ENCODE measurements at regions not wholly inside any gene's neighbourhood (a gene's known extent, or its start where the extent isn't known, plus 50 kb on each side); places are given as distances from the start of the nearest gene placed in this dataset.
"Not testable (repeated sequence)": the region's sequence is repeated elsewhere in the genome, so short reads cannot be mapped to it uniquely, and the experiment has no call there.

DNA sequence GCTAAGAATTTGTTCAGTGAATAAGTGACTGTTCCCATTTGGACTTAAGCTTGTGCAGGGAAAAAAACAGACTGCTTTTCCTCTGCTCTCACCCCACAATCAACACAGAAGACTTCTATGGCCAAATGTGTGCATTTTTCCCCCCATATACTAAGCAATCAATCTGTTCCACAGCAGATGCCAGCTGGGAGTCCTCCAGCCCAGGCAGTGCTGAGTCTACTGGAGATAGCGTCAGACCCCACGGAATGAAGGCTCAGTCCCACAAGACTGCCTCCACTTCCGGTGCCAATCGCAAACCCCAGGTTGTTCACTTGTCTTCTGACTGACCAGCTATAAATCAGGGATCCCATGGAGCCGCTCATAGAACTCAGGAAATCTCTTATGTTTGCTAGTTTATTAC lies 69.5 kb upstream of the ANKRD10 start:
- H3K27me3 ChIP-seq: no peaks in the 10 kb centered on the region
- intact Hi-C loops (cut with DNase I): no loop called here
- ATAC-seq: no peak
- H3K27ac ChIP-seq: no peak overlapping the region
- H3K36me3 ChIP-seq: no peaks in the 10 kb centered on the region
- no peaks in the 10 kb centered on the region for H3K4me1 ChIP-seq
- no peaks in the 10 kb centered on the region for H3K9me3 ChIP-seq
- no peak for DNase-seq
- H3K4me3 ChIP-seq: no peak overlapping the region
- 75 to 85% methylated on average over 5 of the region's 5 CpGs for WGBS, 2 donors
- no peak for FAIRE-seq
- TF ChIP-seq, protein P1, sequence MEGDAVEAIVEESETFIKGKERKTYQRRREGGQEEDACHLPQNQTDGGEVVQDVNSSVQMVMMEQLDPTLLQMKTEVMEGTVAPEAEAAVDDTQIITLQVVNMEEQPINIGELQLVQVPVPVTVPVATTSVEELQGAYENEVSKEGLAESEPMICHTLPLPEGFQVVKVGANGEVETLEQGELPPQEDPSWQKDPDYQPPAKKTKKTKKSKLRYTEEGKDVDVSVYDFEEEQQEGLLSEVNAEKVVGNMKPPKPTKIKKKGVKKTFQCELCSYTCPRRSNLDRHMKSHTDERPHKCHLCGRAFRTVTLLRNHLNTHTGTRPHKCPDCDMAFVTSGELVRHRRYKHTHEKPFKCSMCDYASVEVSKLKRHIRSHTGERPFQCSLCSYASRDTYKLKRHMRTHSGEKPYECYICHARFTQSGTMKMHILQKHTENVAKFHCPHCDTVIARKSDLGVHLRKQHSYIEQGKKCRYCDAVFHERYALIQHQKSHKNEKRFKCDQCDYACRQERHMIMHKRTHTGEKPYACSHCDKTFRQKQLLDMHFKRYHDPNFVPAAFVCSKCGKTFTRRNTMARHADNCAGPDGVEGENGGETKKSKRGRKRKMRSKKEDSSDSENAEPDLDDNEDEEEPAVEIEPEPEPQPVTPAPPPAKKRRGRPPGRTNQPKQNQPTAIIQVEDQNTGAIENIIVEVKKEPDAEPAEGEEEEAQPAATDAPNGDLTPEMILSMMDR (IDR thresholded peaks at IDR 0.05): no peak

DNA sequence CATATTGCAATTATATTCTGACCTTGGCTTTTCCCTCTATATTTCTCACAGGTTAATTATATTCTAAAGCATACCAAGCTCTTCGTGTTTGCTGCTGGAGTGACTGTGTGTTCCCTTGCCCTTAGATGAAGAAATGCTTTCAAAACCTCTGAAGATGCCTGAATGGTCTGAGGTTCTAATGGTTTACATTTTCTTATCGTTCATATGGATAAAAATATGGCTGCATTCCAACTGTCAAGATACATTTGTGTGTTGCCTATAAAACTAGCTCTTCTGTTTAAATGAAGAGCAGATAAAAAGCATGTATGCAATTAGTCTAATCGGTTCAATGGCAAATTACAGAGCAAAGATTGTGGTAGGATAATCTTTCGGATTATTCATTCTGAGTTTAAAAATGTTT lies 68.4 kb upstream of the ANKRD10 start:
- DNase-seq (no peak), FAIRE-seq (no peak), ATAC-seq (no peak)
- 48 to 57% methylated on average over 4 of the region's 4 CpGs for WGBS, 2 donors
- H3K9me3 ChIP-seq: no peaks in the 10 kb centered on the region
- H3K27me3 ChIP-seq: no peaks in the 10 kb centered on the region
- no peak overlapping the region for H3K4me3 ChIP-seq
- TF ChIP-seq, protein P1 (IDR thresholded peaks at IDR 0.05): no peak
- intact Hi-C loops (cut with DNase I): no loop called here
- no peaks in the 10 kb centered on the region for H3K36me3 ChIP-seq
- no peaks in the 10 kb centered on the region for H3K4me1 ChIP-seq
- H3K27ac ChIP-seq: no peak overlapping the region

DNA sequence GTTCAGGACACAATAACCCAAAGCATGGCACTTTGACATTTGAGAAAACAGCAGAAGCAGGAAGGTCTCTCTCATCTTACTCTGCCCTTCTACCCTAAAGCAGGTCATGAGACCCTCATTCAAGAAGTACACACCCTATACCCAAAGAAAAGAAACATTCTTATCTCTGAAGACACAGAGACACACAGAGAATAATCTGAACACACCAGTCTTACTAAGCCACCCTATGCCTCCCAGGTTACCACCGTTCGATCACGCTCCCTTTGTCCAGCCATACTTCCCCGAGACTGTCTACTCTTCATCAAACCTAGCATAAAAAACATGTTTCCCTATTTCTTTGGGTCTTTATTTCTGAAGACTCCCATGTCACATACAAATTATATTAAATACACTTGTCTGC lies 66.5 kb upstream of the ANKRD10 start:
- TF ChIP-seq, protein P1 (IDR thresholded peaks at IDR 0.05): no peak
- no peak for FAIRE-seq
- Histone ChIP-seq H3K36me3 (no peaks in the 10 kb centered on the region), H3K9me3 (no peaks in the 10 kb centered on the region), H3K4me1 (no peaks in the 10 kb centered on the region), H3K27ac (no peak overlapping the region), H3K4me3 (no peak overlapping the region), H3K27me3 (no peaks in the 10 kb centered on the region)
- WGBS, 2 donors: 87 to 94% methylated on average over 4 of the region's 4 CpGs
- intact Hi-C loops (cut with DNase I): no loop called here
- no peak for DNase-seq
- no peak for ATAC-seq

DNA sequence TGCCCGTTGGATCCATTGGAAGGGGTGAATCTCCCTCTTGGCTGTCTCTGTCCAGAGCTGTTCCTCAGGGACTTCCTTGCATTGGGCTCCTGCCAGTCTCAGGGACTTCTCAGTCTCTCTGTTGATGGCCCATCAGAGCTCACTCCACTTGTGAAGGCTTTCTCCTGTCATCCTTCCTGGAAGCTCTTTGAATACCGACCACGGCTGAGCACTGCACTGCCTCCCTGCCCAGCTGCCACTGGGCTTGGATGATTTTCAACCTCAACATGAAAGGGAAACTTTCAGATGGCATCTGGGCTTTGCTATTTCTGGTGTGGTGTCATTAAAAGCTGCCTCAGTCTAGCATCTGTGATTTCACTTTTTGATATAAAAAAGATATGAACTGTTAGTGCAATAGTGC lies 66.1 kb upstream of the ANKRD10 start:
- H3K4me1 ChIP-seq: no peaks in the 10 kb centered on the region
- ATAC-seq (no peak), DNase-seq (no peak), FAIRE-seq (no peak)
- intact Hi-C loops (cut with DNase I): no loop called here
- H3K4me3 ChIP-seq: no peak overlapping the region
- 57 to 65% methylated on average over 3 of the region's 3 CpGs for WGBS, 2 donors
- H3K36me3 ChIP-seq: no peaks in the 10 kb centered on the region
- H3K27me3 ChIP-seq: no peaks in the 10 kb centered on the region
- H3K9me3 ChIP-seq: no peaks in the 10 kb centered on the region
- TF ChIP-seq, protein P1 (IDR thresholded peaks at IDR 0.05): no peak
- H3K27ac ChIP-seq: no peak overlapping the region

DNA sequence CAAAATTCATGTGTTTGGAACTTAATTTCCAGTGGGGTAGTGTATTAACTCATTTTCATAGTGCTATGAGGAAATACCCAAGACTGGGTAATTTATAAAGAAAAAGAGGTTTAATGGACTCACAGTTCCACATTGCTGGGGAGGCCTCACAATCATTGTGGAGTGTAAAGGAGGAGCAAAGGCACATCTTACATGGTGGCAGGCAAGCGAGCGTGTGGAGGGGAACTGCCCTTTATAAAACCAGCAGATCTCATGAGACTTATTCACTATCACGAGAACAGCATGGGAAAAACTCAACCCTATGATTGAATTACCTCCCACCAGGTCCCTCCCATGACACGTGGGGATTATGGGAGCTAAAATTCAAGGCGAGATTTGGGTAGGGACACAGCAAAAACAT lies 64.3 kb upstream of the ANKRD10 start:
- ATAC-seq; intact Hi-C loops (cut with DNase I); H3K27ac ChIP-seq; H3K9me3 ChIP-seq; DNase-seq; FAIRE-seq; H3K27me3 ChIP-seq; H3K4me3 ChIP-seq; H3K36me3 ChIP-seq; H3K4me1 ChIP-seq: not testable (repeated sequence)
- 79 to 88% methylated on average over 5 of the region's 5 CpGs for WGBS, 2 donors

DNA sequence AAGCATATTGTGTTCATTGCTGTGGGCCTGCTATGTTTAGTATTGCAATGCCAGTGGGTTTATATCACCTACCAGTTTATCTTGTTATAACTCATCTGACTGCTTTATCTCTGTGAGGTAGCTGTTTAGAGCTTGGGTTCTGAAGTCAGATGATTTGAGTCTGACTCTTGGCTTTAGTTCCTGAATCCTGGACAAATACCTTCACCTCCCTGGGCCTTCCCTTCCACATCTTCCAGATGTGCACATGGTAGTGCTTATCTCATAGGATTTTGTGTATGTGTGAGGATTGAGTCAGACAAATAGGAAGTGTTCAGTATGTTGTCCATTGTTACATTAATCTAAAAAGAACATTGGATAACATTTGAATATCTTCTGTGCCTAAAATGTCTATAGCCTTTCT lies 63.5 kb upstream of the ANKRD10 start:
- TF ChIP-seq, protein P1 (IDR thresholded peaks at IDR 0.05): no peak
- no peak for ATAC-seq
- H3K4me1 ChIP-seq: no peaks in the 10 kb centered on the region
- no peak overlapping the region for H3K4me3 ChIP-seq
- DNase-seq: no peak
- no peak for FAIRE-seq
- intact Hi-C loops (cut with DNase I): no loop called here
- H3K9me3 ChIP-seq: no peaks in the 10 kb centered on the region
- no peaks in the 10 kb centered on the region for H3K27me3 ChIP-seq
- H3K27ac ChIP-seq: no peak overlapping the region
- H3K36me3 ChIP-seq: no peaks in the 10 kb centered on the region

Data from pancreas (tissue), 10 donors.